GM19328 (cell line): ENCODE measurements at regions not wholly inside any gene's neighbourhood (a gene's known extent, or its start where the extent isn't known, plus 50 kb on each side); places are given as distances from the start of the nearest gene placed in this dataset.
"Not testable (repeated sequence)": the region's sequence is repeated elsewhere in the genome, so short reads cannot be mapped to it uniquely, and the experiment has no call there.

Experiments used
- ATAC-seq: cut with Tn5 transposase; IDR thresholded peaks from one replicate; pipeline ENCODE4 v1.9.1; 2021; ENCODE audit warnings: mild to moderate bottlenecking, moderate library complexity; ENCODE audit not compliant: unreplicated experiment

DNA sequence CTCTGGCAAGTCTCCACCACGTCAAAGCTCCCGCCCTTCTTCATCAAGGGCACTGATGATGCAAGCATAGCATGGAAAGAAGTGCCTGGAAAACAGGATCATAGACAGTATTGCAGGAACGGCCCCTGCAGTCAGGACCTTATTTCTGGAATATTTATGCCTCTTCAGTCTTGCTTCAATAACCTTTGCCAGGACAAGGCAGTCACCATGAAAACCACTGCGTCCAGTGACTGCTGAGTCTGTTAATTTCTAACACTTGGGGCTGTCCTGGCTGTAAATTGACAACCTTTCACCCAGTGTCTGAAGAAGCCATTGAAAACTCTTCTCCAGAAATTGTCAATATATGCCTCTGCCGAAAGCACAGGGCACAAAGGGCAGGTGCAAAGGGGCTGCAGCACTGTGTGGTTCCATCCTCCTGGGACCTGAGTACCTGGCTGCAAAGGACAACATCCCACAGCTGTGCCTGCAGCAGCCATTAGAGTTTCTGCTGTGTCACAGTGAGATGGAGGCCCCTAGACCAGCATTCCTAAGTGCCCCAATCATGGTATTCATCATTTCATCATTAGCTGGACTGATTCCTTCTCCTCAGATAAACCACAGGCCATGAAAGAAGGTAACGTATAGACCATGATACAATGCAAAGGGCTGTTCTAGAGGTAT lies 819.6 kb downstream of the RNF144A start:
- no peak for ATAC-seq

DNA sequence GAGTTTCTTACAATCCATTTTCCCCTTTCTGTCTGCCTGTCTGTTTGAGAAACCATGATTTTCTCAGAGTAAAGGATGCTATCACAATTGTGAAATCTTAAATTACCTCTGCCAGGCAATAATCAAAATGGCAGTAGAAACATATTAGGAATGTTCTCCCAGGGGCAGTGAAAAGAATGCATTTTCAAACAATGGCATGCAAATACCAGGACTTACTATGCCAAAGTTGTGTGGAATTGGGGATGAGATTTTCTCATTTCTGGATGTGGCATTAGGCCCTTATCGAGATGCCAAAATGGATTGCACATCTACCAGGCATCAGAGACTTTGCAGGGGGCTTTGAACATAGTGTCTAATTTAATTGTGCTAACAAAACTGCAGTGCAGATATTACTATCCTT lies 821.4 kb downstream of the RNF144A start:
- no peak for ATAC-seq

DNA sequence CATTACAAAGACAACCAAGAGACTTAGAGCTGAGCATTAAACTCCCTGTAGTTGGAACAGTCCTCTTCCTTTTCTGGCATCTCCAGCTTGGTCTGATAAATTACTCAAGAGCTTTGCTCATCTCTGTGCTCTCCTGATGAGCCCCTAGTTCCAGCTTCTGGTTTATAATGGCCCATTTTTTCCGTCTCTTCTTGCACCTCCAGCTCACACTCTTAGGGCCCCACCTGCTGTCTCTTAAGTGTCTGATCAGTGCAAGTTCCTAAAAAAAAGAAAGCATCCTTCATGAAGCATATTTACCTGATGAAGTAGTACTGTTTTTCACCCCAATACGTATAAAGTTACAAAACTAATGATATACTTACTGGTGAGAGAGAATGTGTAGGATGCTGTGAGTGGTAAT lies 822.9 kb downstream of the RNF144A start:
- ATAC-seq: no peak

DNA sequence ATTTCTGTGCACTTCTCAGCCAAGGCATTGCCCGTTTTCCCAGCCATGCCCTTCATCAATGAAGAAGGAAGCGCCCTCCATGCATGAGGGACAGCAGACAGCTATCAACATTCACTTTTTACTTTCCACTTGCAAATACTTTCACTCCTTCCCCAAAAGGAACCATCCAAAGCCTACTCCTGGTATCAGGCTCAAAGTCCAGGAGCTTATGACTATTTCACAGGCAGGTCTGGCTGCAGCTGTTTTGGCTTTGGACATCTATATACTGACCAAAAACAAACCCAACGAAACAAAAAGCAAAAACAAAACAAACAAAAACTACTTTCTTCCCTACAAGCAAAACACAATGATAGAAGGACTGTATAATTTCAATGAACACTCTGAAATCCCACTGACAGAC lies 825.1 kb downstream of the RNF144A start:
- no peak for ATAC-seq

DNA sequence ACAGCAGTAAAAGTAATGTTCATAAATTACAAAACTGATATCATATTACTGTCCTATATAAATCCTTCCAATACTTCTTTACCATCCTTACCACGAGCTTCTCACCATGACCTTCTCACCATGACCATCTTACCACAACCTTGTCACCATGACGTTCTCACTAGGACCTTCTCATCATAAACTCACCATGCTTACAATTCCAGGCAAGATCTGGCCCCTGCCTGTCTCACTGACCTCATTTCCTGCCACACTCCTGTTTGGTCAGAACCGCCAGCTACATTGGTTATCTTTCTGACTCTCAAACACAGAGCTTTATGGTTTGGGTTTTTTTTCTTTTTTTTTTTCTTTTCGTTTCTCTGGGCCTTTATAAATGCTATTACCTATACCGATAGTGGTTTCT lies 827.6 kb downstream of the RNF144A start:
- ATAC-seq: no peak

DNA sequence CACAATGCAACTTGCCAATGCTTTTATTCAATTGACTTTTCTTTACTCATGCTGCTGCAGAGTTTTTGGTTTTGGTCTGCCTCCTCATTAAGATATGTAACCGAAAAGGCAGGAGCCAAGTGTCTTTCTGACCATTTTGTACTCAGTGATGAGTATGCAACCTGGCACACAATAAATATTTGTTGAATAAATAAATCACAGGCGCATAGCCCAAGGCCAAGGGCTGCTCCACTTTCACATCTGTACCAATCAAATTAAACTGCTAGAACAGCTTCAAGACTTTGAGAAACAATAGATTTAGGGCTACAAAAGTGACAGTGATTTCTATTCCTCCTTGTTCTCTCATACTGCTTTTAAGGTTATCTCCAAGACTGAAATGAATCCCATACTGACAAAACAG lies 828.2 kb downstream of the RNF144A start:
- no peak for ATAC-seq

DNA sequence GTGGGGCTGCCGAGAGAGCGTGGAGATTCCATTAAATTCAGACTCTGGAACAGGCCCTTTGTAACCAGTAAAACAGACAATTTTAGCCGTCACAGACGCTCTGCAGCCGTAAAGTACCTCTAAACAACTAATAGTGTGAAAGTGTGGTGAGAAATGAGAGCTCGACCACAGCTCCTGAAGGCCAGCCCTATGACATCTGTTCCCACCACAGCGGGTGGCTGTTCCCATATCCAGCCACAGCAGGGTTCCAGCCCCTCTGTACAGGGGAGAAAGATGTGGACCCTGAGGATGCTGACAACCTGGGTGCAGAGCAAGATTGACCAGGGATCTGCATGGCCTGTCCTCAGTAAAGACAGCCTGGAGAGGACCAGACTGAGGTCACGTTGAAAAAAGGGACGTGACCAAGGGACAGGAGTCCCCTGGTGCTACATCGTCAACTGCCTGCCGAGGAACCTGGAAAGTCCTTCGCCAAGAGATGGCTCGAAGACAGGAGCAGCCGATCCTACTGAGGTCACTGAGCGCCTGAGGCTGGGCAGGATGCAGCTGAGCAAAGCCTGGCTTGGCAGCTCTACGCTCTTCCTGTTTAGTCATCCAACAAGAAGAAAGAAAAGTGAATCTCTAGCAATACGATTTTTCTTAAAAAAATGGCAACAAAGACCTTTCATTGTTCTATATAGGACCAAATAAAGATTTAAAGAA lies 831.7 kb downstream of the RNF144A start:
- no peak for ATAC-seq

DNA sequence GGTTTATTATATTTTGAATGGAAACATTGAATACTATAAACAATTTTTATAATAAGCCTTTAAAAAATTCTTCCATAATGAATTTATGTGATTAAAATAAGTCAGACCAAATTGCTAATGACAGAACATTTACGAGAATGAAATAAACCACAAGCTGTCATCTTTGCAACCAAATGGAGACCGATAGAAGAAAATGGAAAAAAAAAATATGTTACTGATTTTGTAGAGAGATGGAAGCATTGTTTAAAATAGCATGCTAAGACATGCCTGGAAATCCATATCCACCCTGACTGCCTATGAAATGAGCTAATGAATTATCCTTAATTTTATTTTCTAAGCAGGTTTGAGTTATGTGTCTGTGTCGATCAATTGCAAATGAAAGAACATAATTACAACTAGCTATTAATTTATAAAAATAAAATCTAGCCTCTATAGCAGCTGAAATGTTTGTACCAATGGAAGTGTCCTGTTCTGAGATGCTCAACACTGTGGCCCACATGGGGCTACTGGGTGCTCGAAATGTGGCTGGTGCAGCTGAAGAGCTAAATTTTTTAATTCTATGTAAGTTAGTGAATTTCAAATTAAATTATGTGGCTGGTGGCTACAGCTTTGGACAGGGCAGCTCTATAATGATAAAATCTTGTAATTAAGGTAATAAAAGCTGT lies 832.8 kb downstream of the RNF144A start:
- ATAC-seq: no peak

DNA sequence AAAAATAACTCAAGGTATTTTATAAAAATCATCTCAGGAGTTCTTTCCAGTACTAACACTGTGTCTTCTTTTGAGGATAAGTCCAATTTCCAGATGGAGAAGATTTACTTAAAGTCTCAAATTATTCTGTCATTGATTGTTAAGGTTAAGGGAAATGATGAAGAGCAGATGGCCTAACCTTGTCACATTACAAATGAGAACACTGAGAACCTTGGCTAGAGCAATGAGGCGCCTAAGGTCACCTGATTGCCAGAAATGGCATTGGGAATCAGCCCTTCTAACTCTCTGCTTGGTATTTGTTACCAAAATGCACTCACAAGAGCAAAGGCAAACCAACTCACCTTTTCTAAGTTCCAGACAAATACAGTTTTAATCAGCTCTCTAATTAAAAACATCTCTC lies 835.1 kb downstream of the RNF144A start:
- ATAC-seq: no peak

DNA sequence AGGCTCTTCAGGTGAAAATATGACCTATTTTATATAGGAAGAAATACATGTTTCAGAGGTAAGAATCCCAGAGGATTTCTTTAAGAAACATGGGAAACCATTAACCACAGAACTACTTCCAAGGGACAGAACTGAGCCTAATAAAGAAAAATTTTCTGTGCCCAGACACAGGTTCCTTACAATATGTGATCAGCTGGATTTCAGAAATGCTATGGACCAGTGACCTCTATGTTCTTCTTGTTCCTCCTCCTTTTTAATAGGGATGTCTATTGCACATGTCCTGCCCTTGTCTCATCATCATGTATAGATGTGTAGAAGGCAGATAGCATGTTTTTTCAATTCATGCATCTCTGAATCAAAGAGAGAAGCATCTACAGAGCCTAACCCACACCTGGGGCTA lies 836.6 kb downstream of the RNF144A start:
- ATAC-seq: no peak

DNA sequence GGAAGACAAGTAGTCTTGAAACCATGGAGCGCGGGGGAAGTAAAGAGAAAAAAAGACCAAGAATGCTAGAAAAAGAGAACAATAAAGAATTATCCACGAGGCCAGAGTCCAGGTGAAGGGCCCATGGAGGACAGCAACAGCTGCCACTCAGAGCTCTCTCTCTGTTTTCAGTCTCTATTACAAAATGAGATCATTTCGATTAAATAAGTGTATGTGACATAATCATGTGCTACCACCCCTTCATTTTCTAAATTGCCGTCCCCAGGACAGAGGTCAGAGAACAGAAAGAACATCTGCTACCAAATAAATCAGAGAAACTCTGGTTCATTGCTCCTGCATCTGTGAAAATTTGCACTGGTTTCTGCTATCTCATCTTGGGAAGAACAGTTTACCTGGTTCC lies 838.7 kb downstream of the RNF144A start:
- no peak for ATAC-seq

DNA sequence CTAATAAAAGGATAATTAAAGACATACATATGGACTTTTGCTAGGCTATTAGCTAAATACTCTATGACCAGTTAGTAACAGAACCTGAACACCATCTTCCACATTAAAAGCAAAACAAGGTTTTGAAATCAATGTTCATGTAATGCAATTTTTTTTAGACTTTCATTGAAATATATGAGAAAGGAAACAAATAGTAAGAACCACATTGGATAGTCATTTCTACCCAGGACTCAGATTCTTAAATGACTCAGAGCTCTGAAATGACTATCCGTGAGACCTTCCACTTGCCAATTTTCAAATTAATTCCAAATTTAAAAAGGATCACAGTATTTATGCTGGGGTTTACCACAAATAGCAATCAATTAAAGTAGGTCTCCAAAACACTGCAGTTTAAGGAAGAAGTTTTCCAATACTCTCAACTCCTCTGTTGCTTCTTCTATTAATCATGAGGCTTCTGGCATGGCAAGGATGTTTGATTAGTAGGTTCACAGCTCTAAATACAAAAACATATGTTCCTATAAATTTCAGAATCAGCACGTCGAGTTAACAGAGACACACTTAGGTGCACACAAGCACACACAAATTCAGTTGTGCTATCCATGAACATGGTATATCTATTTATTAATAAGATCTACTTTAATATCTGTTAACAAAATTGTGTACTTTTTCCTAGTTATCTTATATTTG lies 841.0 kb downstream of the RNF144A start:
- ATAC-seq: no peak

DNA sequence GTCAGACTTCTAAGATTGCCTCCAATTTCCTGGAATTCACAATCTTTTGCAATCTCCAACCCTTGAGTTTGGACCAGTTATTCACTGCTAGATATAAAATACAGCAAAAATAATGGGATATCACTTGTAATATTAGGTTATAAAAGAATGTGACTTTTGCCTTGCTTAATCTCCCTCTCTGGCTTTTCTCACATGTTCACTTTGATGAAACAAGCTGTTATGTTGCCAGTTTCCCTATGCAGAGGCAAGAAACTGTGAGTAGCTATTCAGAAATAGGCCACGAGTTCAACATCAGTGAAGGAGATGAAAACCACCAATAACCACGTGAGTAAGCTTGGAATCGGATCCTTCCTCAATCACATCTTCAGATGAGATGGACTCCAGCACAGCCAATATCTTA lies 842.7 kb downstream of the RNF144A start:
- ATAC-seq: no peak

DNA sequence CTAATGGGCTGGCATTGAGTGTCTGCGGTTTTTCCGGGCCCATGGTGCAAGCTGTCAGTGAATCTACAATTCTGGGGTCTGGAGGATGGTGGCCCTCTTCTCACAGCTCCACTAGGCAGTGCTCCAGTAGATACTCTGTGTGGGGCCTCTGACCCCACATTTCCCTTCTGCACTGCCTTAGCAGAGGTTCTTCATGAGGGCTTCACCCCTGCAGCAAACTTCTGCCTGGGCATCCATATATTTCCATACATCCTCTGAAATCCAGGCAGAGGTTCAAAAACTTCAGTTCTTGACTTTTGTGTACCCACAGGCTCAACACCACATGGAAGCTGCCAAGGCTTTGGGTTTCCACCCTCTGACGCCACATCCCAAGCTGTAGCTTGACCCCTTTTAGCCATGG lies 846.2 kb downstream of the RNF144A start:
- not testable (repeated sequence) for ATAC-seq

DNA sequence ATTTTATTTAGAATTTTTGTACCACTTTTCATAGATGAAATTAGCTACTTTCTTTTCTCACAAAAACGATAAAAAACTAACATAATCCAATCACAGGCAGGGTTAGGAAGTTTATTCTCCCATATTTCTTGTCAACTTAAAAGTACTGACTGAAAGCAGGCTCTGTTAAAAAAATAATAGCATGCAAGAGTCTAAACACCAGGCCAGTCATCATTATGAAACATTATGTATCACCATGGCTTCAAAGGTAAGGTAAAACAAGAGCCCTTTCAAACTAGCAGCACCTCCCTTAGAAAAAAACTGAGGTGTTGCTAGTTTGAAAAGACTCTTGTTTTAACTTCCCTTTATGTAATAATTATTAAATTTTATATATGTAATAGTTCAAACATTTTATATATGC lies 848.0 kb downstream of the RNF144A start:
- ATAC-seq: no peak

DNA sequence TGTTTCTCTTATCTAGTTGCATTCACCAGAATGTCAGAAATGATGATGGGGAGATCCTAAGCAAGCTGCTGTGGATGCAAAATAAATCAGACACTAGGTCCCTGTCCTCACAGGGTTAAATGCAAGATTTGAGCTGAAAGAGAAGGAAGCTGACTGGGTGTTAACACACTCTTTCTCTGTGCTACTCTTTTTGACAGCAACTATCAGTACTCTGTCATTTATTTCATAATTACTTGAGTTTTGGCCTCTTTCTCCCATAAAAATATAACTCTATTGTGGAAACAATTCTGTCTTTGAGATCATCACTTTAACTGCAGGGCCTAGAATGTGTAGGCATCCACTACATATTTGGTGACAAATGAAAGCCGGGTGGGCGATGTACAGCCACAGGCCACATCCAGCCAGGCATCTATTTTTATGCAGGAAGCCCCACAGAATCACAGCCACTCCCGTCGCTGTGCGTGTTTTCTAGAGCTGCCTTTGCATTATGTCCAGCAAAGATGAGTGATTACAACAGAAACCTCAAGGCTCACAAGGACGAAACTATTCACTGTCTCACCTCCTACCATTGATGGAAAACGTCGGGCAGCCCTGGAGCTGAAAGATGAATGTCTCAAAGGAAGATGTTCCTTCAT lies 849.0 kb downstream of the RNF144A start:
- no peak for ATAC-seq

DNA sequence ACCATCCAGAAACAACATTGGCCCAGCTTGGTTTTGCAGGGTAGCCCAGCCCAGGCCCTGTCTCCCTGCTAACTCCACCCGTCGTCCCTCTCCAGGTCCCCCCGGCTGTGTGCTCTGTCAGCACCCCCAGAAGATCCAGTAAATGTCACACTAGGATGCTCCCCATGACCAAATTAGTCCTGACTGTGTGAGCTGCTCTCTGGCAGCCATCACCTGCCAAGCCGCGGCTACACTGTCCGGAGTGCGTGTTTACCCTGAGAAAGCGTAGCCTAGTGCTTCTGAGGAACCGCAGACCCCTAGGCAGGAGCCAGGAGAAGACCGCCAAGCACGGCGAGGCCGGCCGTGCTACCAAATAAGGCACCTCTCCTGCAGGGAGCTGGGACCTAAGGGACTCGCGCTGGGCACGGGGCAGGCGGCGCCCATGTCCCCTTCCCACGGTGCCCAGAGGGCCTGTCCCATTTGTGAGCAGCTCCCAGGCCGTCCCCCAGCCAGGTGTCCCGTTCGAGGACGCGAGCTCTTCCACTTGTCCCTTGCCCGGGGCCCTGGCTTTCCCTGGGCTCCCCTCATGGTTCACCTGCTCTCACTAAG lies 849.9 kb downstream of the RNF144A start:
- ATAC-seq: no peak

DNA sequence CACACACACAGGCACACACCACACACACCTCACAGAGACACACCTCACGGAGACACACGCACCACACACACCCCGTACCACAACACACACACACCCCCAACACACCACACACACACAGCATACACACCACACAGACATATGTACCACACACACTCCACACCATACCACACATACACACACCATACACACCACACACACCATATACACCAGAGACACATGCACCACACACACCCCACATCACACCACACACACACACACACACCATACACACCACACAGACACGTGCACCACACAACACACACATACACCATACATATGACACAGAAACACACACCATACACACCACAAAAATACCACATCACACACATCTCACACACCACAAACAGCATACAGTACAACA lies 850.7 kb downstream of the RNF144A start:
- ATAC-seq: no peak

DNA sequence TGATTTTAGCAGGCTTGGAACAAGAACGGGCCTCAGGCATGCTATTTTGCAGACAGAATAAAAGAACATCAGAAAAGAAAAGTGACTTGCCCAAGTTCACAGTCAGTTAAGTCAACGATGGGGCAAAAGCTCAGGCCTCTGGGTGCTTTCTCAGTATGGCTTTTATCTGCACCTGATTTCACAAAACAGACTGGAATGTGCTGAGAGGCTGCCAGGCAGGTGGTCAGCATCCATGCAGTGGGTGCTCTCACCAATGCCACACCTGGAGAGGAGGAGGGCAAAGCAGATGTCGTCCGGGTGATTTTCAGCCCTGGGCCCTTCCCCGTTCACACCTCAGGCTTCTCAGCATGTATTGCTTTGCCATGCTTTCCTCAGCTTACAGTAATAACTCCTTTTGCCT lies 854.6 kb downstream of the RNF144A start:
- ATAC-seq: no peak

DNA sequence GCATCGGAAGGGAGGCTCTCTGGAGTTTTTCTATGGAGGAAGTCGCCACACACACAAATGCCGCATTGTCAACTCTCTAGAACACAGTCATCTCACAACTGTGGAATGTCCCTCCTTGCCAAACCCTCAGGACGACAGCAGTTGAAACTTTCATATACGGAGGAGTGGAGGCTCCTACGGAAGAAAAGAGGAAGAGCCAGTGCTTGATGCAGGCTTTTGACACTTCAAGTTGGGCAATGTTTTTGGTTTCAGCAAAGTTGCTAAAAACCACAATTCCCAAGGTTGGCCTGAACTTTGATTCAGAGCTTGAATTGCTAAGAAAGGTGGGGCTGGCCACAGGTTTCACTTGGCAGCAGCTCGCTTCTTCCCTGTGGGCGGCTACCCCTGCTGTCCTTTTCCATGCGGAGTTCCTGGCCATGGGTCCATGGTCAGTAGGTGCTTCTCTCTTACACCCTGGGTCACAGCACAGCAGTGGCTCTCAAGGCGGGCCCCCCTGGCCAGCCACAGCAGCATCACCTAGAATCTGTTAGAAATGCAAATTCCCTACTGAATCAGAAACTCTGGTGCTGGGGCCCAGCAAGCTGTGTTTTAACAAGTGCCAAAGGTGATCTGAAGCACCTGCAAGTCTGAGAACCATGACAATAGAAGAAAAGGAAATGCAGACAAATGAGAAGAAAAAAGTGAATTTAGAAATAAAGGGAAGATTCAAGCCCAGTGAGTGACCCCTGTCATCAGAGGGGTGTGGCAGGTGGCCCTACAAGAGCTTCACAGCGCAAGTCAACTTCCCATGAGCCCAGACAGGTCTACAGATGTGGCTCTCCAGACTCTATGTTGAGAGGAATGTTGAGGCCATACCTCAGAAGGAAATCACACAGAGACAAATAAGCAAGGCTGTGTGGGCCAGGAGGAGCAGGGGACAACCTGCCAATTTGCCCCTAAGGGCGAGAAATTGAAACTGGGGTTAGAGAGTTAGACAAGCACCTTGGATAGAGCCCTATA lies 856.4 kb downstream of the RNF144A start:
- no peak for ATAC-seq
